Mesothelial cell of epicardium (in vitro differentiated cells): ENCODE measurements at regions not wholly inside any gene's neighbourhood (a gene's known extent, or its start where the extent isn't known, plus 50 kb on each side); places are given as distances from the start of the nearest gene placed in this dataset.

ENCODE experiments used
- DNase-seq, 2 experiments: peaks; one replicate each; pipeline ENCODE4 v3.0.0; 2021; ENCODE audit warnings: low spot score in 2 of 2; ENCODE audit not compliant: unreplicated experiment in 2 of 2
- H3K27ac Mint-ChIP-seq: 2 replicates; pipeline ENCODE4 v1.8.0; 2021; ENCODE audit warnings: mixed read lengths
- H3K27me3 Mint-ChIP-seq: 2 replicates; pipeline ENCODE4 v1.8.0; 2021; ENCODE audit warnings: low read depth, mixed read lengths
- H3K36me3 Mint-ChIP-seq: 2 replicates; pipeline ENCODE4 v1.8.0; 2021; ENCODE audit warnings: mixed read lengths
- H3K4me1 Mint-ChIP-seq: 2 replicates; pipeline ENCODE4 v1.8.0; 2021; ENCODE audit warnings: mixed read lengths
- H3K4me3 Mint-ChIP-seq: 2 replicates; pipeline ENCODE4 v1.8.0; 2021; ENCODE audit warnings: mild to moderate bottlenecking, moderate library complexity, mixed read lengths
- H3K9me3 Mint-ChIP-seq: 2 replicates; pipeline ENCODE4 v1.8.0; 2021; ENCODE audit warnings: mixed read lengths
- TF ChIP-seq, protein P1 (sequence below): fragments of 200-600 bp; sonication (generic); IDR thresholded peaks from one replicate; pipeline ENCODE4 v1.5.0; 2021; ENCODE audit warnings: antibody characterized with exemption; ENCODE audit not compliant: unreplicated experiment

DNA sequence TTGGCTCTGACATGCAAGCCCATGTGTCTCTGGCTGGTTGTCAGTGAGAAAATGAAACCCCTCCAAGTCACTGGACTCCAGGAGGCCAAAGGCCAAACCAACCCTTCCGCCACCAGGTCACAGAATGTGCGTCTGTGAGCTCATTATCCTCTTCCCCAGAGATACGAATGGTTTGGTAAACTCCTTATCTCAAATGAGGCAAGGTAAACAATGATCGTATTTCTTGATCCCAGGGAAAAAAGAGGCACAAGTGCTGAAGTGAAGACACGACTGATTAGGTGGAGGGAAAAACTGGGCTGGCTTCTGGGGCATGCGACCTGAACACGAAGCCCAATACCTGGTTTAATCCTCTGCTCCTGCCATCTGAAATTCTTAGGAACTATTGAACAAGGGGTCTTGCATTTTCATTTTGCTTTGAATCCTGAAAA is 70.6 kb upstream of the ARID5B start:
- no peak overlapping the region for H3K27ac Mint-ChIP-seq
- no peaks in the 10 kb centered on the region for H3K27me3 Mint-ChIP-seq
- TF ChIP-seq, protein P1, sequence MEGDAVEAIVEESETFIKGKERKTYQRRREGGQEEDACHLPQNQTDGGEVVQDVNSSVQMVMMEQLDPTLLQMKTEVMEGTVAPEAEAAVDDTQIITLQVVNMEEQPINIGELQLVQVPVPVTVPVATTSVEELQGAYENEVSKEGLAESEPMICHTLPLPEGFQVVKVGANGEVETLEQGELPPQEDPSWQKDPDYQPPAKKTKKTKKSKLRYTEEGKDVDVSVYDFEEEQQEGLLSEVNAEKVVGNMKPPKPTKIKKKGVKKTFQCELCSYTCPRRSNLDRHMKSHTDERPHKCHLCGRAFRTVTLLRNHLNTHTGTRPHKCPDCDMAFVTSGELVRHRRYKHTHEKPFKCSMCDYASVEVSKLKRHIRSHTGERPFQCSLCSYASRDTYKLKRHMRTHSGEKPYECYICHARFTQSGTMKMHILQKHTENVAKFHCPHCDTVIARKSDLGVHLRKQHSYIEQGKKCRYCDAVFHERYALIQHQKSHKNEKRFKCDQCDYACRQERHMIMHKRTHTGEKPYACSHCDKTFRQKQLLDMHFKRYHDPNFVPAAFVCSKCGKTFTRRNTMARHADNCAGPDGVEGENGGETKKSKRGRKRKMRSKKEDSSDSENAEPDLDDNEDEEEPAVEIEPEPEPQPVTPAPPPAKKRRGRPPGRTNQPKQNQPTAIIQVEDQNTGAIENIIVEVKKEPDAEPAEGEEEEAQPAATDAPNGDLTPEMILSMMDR = no peak
- DNase-seq = no peak
- no peaks in the 10 kb centered on the region for H3K9me3 Mint-ChIP-seq
- peaks cover 24% of the 10 kb centered on the region for H3K4me1 Mint-ChIP-seq
- H3K4me3 Mint-ChIP-seq = no peak overlapping the region
- no peaks in the 10 kb centered on the region for H3K36me3 Mint-ChIP-seq

DNA sequence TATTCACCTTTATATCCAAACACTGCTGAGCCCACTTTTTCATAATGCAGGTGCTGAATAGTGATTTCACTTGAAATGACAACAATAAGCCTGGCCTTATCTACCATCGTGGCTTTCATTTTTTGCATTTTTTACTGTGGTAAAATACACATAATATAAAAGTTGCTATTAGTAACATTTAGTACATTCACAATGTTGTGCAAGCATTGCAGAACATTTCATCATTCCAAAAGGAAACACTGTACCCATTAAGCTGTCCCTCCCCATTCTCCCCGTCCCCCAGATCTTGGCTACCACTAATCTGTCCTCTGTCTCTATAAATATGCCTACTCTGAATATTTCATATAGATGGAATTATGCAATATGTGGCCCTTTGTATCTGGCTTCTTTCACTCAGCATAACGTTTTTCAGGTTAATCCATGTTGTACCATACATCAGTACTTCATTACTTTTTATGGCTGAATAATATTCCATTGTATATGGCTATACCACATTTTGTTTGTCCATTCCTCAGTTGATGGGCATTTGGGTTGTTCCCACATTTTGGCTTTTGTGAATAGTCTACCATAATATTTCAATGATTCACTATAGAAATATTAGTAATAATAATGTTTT is 68.5 kb upstream of the ARID5B start:
- Mint-ChIP-seq H3K9me3 (no peaks in the 10 kb centered on the region), H3K27ac (no peak overlapping the region), H3K36me3 (no peaks in the 10 kb centered on the region), H3K4me1 (peaks cover 41% of the 10 kb centered on the region), H3K27me3 (no peaks in the 10 kb centered on the region), H3K4me3 (no peak overlapping the region)
- TF ChIP-seq, protein P1 = no peak
- no peak for DNase-seq

DNA sequence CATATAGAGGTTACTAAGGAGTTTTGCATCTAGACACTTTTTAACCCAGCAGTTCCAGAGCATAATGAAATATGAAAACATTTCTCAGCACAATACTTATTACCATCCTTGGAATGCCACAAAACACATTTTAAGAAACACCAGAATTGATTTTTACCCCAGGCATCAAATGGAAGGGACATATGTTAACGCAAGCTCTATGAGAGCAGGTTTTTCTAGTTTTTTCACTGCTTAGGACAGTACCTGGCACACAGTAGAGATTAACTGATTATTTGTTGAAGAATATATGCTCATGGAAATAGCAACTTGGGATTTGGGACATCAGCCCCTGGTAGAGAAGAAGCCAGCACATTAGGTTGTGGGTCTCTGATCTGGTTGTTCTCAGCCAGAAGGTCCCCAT is 67.0 kb upstream of the ARID5B start:
- no peak overlapping the region for H3K4me3 Mint-ChIP-seq
- H3K36me3 Mint-ChIP-seq = no peaks in the 10 kb centered on the region
- H3K9me3 Mint-ChIP-seq = no peaks in the 10 kb centered on the region
- no peaks in the 10 kb centered on the region for H3K27me3 Mint-ChIP-seq
- TF ChIP-seq, protein P1 = no peak
- no peak for DNase-seq
- H3K4me1 Mint-ChIP-seq = peaks cover 49% of the 10 kb centered on the region
- peak overlapping the region; percentile 96 for H3K27ac Mint-ChIP-seq

DNA sequence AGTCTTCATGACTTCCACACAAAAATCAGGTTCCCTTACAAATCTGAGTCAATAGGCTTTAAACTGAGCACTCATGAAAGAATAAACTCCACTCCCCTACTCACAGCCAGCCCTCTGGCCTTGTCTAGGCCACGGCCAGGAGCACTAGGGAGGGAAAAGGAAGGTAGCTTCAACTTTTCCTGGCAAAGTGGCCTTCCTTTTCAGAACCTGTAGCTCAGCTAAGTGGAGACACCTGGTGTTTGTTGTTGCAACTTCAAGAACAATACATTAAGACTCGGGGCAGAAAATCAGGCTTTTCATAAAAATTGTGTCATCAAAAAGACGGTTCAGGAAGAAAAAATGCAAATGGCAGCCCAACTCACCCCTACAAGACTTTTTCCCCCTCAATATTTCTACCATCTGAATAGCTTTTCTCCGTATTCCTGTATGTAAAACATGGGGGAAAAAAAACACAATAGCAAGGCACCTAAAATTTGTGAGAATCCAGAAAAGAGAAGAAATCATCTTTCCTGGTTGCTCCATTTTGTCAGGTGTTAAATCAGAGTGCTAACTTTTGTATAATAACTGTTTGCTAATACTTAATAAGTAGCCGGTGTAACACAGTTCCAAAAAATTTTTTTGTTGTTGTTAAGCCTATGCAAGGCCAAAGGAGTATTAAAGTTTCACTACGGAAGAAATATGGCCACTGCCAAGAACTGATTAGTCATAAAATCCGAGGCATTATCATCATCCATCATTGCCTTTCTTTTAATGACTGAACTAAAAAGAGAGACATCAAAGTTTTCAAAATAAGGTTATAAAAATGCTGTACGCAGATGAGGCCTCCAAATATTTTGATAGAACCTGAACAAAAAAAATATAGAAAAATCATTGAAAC is 66.2 kb upstream of the ARID5B start:
- TF ChIP-seq, protein P1 = peak; percentile 55
- Mint-ChIP-seq H3K36me3 (no peaks in the 10 kb centered on the region), H3K9me3 (no peaks in the 10 kb centered on the region), H3K27ac (peak overlapping the region; percentile 96), H3K27me3 (no peaks in the 10 kb centered on the region), H3K4me3 (no peak overlapping the region), H3K4me1 (peaks cover 54% of the 10 kb centered on the region)
- DNase-seq = no peak

DNA sequence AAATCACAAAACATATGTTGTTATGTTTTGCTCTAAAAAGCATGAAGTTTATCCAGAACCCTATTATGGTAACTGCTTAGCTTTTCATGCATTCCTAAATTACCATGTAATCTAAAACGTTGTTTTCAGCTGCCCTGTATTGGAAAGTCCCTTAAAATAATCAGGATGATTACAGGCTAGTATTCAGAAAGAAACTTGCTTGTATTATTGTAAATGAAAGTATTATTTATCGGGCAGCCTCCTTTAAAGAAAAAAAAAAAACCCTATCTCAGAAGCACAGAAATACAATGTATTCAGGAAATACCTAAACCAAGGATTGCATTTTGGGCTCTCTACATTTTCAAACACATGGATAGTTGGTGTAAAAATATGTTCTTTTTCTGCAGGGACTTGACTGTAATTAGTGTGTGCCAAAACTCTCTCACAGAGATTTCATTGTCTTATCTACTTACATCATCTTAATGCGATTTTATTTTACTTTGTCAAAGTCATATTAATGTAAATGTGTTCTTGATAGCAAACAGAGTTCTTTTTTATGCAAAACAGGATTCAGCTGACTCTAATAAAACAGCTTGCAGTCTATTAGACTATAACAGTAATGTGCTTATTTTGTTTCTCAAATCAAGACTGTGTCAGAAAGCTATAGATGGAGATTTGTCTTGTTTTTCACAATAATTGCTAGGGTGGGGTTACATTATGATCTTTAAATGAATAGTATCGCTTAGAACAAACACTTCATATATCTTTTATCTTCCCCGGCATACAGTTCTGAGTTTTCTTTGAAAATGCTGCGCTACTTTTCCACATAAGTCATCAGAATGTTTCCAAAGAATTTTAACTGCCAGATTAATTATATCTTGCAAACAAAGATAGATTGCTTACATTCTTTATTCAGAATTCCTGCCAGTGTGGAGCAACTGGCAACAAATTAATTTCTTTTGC is 65.3 kb upstream of the ARID5B start:
- TF ChIP-seq, protein P1 = no peak
- Mint-ChIP-seq H3K4me3 (peak overlapping the region; percentile 22), H3K27me3 (no peaks in the 10 kb centered on the region), H3K27ac (peak overlapping the region; percentile 96), H3K4me1 (peaks cover 54% of the 10 kb centered on the region), H3K9me3 (no peaks in the 10 kb centered on the region), H3K36me3 (no peaks in the 10 kb centered on the region)
- DNase-seq = no peak
